Astrocyte (in vitro differentiated cells and primary cell): ENCODE measurements at regions not wholly inside any gene's neighbourhood (a gene's known extent, or its start where the extent isn't known, plus 50 kb on each side); places are given as distances from the start of the nearest gene placed in this dataset.

Source experiments
- DNase-seq: peaks from one replicate; pipeline ENCODE4 v3.0.0-alpha.2; 2010; ENCODE audit warnings: low read depth
- FAIRE-seq: peaks from 2 replicates; lab custom pipeline; 2011; peaks lifted over from hg19 to GRCh38; lab: Jason Lieb, UNC
- H2AFZ ChIP-seq: 2 replicates; pipeline ENCODE4 v1.6.0; 2012; ENCODE audit warnings: low read depth, low read length, inconsistent platforms
- H3K27ac ChIP-seq: 2 replicates; pipeline ENCODE4 v1.5.1; 2011; ENCODE audit warnings: low read depth, low read length, inconsistent platforms
- H3K27me3 ChIP-seq: 2 replicates; pipeline ENCODE4 v1.6.0; 2011; ENCODE audit warnings: low read length, inconsistent platforms; ENCODE audit not compliant: insufficient read depth
- H3K36me3 ChIP-seq: 2 replicates; pipeline ENCODE4 v1.5.1; 2011; ENCODE audit warnings: low read length, inconsistent platforms; ENCODE audit not compliant: insufficient read depth
- H3K4me1 ChIP-seq: 2 replicates; pipeline ENCODE4 v1.5.1; 2011; ENCODE audit warnings: low read length, inconsistent platforms; ENCODE audit not compliant: insufficient read depth
- H3K4me2 ChIP-seq: 2 replicates; pipeline ENCODE4 v1.6.0; 2012; ENCODE audit warnings: low read length, inconsistent platforms
- H3K4me3 ChIP-seq: 2 replicates; pipeline ENCODE4 v1.5.1; 2011; ENCODE audit warnings: low read depth, mild to moderate bottlenecking, low read length, inconsistent platforms; ENCODE audit not compliant: insufficient read depth
- H3K79me2 ChIP-seq: 2 replicates; pipeline ENCODE4 v1.6.0; 2012; ENCODE audit warnings: mild to moderate bottlenecking, low read length, inconsistent platforms; ENCODE audit not compliant: insufficient read depth
- H3K9ac ChIP-seq: 2 replicates; pipeline ENCODE4 v1.6.0; 2012; ENCODE audit warnings: mild to moderate bottlenecking, low read length, inconsistent platforms
- H3K9me3 ChIP-seq: 2 replicates; pipeline ENCODE4 v1.5.1; 2012; ENCODE audit warnings: low read depth, mild to moderate bottlenecking, low read length, inconsistent platforms; ENCODE audit not compliant: insufficient read depth
- H4K20me1 ChIP-seq: 2 replicates; pipeline ENCODE4 v1.6.0; 2012; ENCODE audit warnings: low read length, inconsistent platforms; ENCODE audit not compliant: insufficient read depth
- H3K27ac Mint-ChIP-seq: one replicate; pipeline ENCODE4 v1.8.0; 2021; ENCODE audit warnings: mild to moderate bottlenecking, mixed read lengths; ENCODE audit not compliant: unreplicated experiment
- H3K27me3 Mint-ChIP-seq: one replicate; pipeline ENCODE4 v1.8.0; 2021; ENCODE audit warnings: low read depth, mixed read lengths; ENCODE audit not compliant: unreplicated experiment
- H3K36me3 Mint-ChIP-seq: one replicate; pipeline ENCODE4 v1.8.0; 2021; ENCODE audit warnings: low read depth, mixed read lengths; ENCODE audit not compliant: unreplicated experiment
- H3K4me1 Mint-ChIP-seq: one replicate; pipeline ENCODE4 v1.8.0; 2021; ENCODE audit warnings: low read depth, mixed read lengths; ENCODE audit not compliant: unreplicated experiment
- H3K4me3 Mint-ChIP-seq: one replicate; pipeline ENCODE4 v1.8.0; 2021; ENCODE audit warnings: mild to moderate bottlenecking, moderate library complexity, mixed read lengths; ENCODE audit not compliant: unreplicated experiment
- H3K9me3 Mint-ChIP-seq: one replicate; pipeline ENCODE4 v1.8.0; 2021; ENCODE audit warnings: mild to moderate bottlenecking, mixed read lengths; ENCODE audit not compliant: unreplicated experiment
- CTCF ChIP-seq: IDR thresholded peaks from 2 replicates; pipeline ENCODE4 v1.5.1; 2011; ENCODE audit warnings: low read depth, mild to moderate bottlenecking, inconsistent platforms, low read length, moderate library complexity; ENCODE audit not compliant: insufficient read depth
- EZH2 ChIP-seq: IDR thresholded peaks from 2 replicates; pipeline ENCODE4 v1.6.1; 2012; ENCODE audit warnings: mild to moderate bottlenecking, low read length, inconsistent platforms; ENCODE audit not compliant: insufficient read depth

- no peaks in the 10 kb centered on the region for H3K27me3 Mint-ChIP-seq
- Histone ChIP-seq H3K4me2 (peak overlapping the region; percentile 59), H3K4me1 (peaks cover 14% of the 10 kb centered on the region), H3K9ac (no peak overlapping the region), H3K27me3 (no peaks in the 10 kb centered on the region), H3K4me3 (no peak overlapping the region), H4K20me1 (no peaks in the 10 kb centered on the region), H2AFZ (peak overlapping the region; percentile 19), H3K9me3 (no peaks in the 10 kb centered on the region), H3K27ac (peak overlapping the region; percentile 77), H3K79me2 (no peaks in the 10 kb centered on the region), H3K36me3 (no peaks in the 10 kb centered on the region)
- peaks cover 1% of the 10 kb centered on the region for H3K36me3 Mint-ChIP-seq
- H3K9me3 Mint-ChIP-seq = peaks cover 3% of the 10 kb centered on the region
- DNase-seq = peak; percentile 96
- H3K4me3 Mint-ChIP-seq = no peak overlapping the region
- H3K27ac Mint-ChIP-seq = peak overlapping the region; percentile 73
- TF ChIP-seq EZH2 (no peak), CTCF (no peak)
- H3K4me1 Mint-ChIP-seq = peaks cover 24% of the 10 kb centered on the region
- peak; percentile 93 for FAIRE-seq
Measured at GRCh38 chr4:138650929-138651448, 364.6 kb upstream of the NOCT start.

- Mint-ChIP-seq H3K27me3 (no peaks in the 10 kb centered on the region), H3K4me1 (peaks cover 27% of the 10 kb centered on the region), H3K27ac (peak overlapping the region; percentile 73), H3K4me3 (no peak overlapping the region), H3K36me3 (peaks cover 1% of the 10 kb centered on the region), H3K9me3 (peaks cover 3% of the 10 kb centered on the region)
- peak overlapping the region; percentile 43 for H2AFZ ChIP-seq
- peak overlapping the region; percentile 77 for H3K27ac ChIP-seq
- peak overlapping the region; percentile 17 for H3K4me2 ChIP-seq
- peaks cover 14% of the 10 kb centered on the region for H3K4me1 ChIP-seq
- no peaks in the 10 kb centered on the region for H3K9me3 ChIP-seq
- H3K27me3 ChIP-seq = no peaks in the 10 kb centered on the region
- no peak overlapping the region for H3K4me3 ChIP-seq
- peak; percentile 34 for DNase-seq
- no peak for TF ChIP-seq EZH2
- no peaks in the 10 kb centered on the region for H3K79me2 ChIP-seq
- H3K36me3 ChIP-seq = no peaks in the 10 kb centered on the region
- H4K20me1 ChIP-seq = no peaks in the 10 kb centered on the region
- peak overlapping the region; percentile 41 for H3K9ac ChIP-seq
- FAIRE-seq = no peak
Measured at GRCh38 chr4:138650495-138650894, 365.1 kb upstream of the NOCT start.

DNA sequence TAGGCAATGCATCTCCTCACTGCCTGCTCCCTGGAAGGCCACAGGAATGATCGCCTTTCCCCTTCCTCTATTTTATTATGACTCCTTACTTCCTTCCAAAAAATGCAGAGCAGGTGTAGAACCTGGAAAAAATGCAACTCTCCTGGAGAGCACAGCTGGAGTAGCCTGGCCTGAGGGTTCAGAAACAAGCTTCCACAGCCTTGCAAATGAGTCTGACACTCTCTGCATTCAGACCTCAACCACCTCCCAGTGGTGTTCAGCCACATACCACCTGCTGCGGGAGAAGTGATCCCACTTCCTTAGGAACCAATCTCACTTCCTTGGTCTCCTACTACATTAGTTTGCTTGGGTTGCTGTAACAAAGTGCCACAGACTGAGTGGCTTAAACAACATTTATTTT lies 368.1 kb upstream of the NOCT start:
- Mint-ChIP-seq H3K36me3 (peaks cover 1% of the 10 kb centered on the region), H3K9me3 (peaks cover 3% of the 10 kb centered on the region), H3K27ac (no peak overlapping the region), H3K4me1 (peaks cover 32% of the 10 kb centered on the region), H3K27me3 (no peaks in the 10 kb centered on the region), H3K4me3 (no peak overlapping the region)
- DNase-seq = no peak
- no peaks in the 10 kb centered on the region for H3K79me2 ChIP-seq
- no peak for FAIRE-seq
- no peak overlapping the region for H3K4me3 ChIP-seq
- H3K4me1 ChIP-seq = peaks cover 14% of the 10 kb centered on the region
- H3K27me3 ChIP-seq = no peaks in the 10 kb centered on the region
- no peak overlapping the region for H3K27ac ChIP-seq
- no peaks in the 10 kb centered on the region for H4K20me1 ChIP-seq
- H3K9ac ChIP-seq = no peak overlapping the region
- no peak for TF ChIP-seq CTCF
- no peak for TF ChIP-seq EZH2
- H3K36me3 ChIP-seq = no peaks in the 10 kb centered on the region
- no peak overlapping the region for H3K4me2 ChIP-seq
- H3K9me3 ChIP-seq = no peaks in the 10 kb centered on the region
- H2AFZ ChIP-seq = no peak overlapping the region
